GM12892 (cell line): ENCODE measurements at regions not wholly inside any gene's neighbourhood (a gene's known extent, or its start where the extent isn't known, plus 50 kb on each side); places are given as distances from the start of the nearest gene placed in this dataset.

ENCODE experiments used
- POLR2A ChIP-seq: IDR thresholded peaks from 2 replicates; pipeline ENCODE4 v1.6.1; 2011; ENCODE audit warnings: low read depth, low read length, control low read depth
- POLR2AphosphoS5 ChIP-seq: IDR thresholded peaks from 2 replicates; pipeline ENCODE4 v1.6.1; 2011; ENCODE audit warnings: low read depth, low read length, control low read depth

DNA sequence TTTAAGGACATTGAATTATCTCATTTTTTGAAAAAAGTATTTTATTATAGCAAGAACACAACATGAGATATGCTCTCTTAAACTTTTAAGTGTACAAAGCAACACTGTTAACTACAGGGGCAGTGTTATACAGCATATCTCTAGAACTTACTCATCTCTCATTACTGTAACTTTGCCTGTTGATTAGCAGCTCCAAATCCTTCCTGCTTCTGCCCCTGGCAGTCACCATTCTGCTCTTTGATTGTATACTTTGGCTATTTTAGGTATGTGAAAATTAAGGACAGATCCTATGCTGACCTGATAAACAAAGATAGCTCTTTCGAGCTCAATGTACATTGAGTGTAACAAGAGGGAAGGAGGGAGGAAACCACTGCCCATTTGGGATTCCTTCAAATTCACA, 1349.8 kb upstream of the GJE1 start:
- TF ChIP-seq POLR2A (no peak), POLR2AphosphoS5 (no peak)
